ENCODE measurements at regions not wholly inside any gene's neighbourhood (a gene's known extent, or its start where the extent isn't known, plus 50 kb on each side); places are given as distances from the start of the nearest gene placed in this dataset.

GRCh38 chr7:125492521-125492920, 562.9 kb upstream of the POT1 start:
- TF ChIP-seq, protein P1, sequence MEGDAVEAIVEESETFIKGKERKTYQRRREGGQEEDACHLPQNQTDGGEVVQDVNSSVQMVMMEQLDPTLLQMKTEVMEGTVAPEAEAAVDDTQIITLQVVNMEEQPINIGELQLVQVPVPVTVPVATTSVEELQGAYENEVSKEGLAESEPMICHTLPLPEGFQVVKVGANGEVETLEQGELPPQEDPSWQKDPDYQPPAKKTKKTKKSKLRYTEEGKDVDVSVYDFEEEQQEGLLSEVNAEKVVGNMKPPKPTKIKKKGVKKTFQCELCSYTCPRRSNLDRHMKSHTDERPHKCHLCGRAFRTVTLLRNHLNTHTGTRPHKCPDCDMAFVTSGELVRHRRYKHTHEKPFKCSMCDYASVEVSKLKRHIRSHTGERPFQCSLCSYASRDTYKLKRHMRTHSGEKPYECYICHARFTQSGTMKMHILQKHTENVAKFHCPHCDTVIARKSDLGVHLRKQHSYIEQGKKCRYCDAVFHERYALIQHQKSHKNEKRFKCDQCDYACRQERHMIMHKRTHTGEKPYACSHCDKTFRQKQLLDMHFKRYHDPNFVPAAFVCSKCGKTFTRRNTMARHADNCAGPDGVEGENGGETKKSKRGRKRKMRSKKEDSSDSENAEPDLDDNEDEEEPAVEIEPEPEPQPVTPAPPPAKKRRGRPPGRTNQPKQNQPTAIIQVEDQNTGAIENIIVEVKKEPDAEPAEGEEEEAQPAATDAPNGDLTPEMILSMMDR (conservative IDR thresholded peaks at IDR 0.05; ENCODE audit: low read depth in 2 of 2): no peak
- TF ChIP-seq, protein P2, sequence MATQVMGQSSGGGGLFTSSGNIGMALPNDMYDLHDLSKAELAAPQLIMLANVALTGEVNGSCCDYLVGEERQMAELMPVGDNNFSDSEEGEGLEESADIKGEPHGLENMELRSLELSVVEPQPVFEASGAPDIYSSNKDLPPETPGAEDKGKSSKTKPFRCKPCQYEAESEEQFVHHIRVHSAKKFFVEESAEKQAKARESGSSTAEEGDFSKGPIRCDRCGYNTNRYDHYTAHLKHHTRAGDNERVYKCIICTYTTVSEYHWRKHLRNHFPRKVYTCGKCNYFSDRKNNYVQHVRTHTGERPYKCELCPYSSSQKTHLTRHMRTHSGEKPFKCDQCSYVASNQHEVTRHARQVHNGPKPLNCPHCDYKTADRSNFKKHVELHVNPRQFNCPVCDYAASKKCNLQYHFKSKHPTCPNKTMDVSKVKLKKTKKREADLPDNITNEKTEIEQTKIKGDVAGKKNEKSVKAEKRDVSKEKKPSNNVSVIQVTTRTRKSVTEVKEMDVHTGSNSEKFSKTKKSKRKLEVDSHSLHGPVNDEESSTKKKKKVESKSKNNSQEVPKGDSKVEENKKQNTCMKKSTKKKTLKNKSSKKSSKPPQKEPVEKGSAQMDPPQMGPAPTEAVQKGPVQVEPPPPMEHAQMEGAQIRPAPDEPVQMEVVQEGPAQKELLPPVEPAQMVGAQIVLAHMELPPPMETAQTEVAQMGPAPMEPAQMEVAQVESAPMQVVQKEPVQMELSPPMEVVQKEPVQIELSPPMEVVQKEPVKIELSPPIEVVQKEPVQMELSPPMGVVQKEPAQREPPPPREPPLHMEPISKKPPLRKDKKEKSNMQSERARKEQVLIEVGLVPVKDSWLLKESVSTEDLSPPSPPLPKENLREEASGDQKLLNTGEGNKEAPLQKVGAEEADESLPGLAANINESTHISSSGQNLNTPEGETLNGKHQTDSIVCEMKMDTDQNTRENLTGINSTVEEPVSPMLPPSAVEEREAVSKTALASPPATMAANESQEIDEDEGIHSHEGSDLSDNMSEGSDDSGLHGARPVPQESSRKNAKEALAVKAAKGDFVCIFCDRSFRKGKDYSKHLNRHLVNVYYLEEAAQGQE (IDR thresholded peaks at IDR 0.05; ENCODE audit: unreplicated experiment): no peak
- TF ChIP-seq JUNB (IDR thresholded peaks at IDR 0.05; ENCODE audit: unreplicated experiment) (no peak), POLR2AphosphoS5 (IDR thresholded peaks at IDR 0.05; ENCODE audit: low read depth) (no peak), EZH2phosphoT487 (IDR thresholded peaks at IDR 0.05; ENCODE audit: unreplicated experiment) (no peak), EZH2 (IDR thresholded peaks at IDR 0.05; ENCODE audit: low read depth, unreplicated experiment) (no peak), CREB1 (CRISPR knock-in tag; IDR thresholded peaks at IDR 0.05; ENCODE audit: low read depth) (no peak)

Data from GM23338 (cell line).